DND-41 (cell line): ENCODE measurements at regions not wholly inside any gene's neighbourhood (a gene's known extent, or its start where the extent isn't known, plus 50 kb on each side); places are given as distances from the start of the nearest gene placed in this dataset.

Experiments
- CTCF ChIP-seq: IDR thresholded peaks from 2 replicates; pipeline ENCODE4 v1.5.1; 2012; ENCODE audit warnings: borderline replicate concordance, low read length, moderate library complexity, mild to moderate bottlenecking; ENCODE audit not compliant: poor library complexity, severe bottlenecking; ENCODE audit errors: extremely low read depth
- EZH2 ChIP-seq: IDR thresholded peaks from 3 replicates; pipeline ENCODE4 v1.6.1; 2012; ENCODE audit warnings: borderline replicate concordance, low read depth, mild to moderate bottlenecking, moderate library complexity, low read length, inconsistent platforms; ENCODE audit not compliant: severe bottlenecking

- TF ChIP-seq CTCF (no peak), EZH2 (no peak)
Observed at GRCh38 chr12:125981610-125982253, 916.5 kb downstream of the AACS start.
